ENCODE measurements at regions not wholly inside any gene's neighbourhood (a gene's known extent, or its start where the extent isn't known, plus 50 kb on each side); places are given as distances from the start of the nearest gene placed in this dataset.
"Not testable (repeated sequence)": the region's sequence is repeated elsewhere in the genome, so short reads cannot be mapped to it uniquely, and the experiment has no call there.

DNA sequence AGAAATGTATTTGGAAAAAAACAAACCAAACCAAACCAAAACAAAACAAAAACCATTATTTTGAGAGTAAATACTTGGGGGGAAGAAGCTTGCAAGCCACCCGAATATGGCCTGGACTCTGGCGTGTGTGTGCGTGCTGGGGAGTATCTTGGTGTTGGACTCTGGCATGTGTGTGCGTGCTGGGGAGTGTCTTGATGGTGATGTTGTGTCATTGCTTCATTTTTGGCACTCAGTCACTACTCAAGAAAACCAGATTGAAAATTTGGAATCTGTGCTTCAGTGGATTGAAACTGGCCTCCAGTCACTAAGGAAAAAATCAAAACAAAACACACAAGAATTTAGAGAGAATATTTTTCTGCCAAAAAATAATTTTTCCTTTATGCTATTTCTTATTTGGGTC is 76.1 kb downstream of the ARRDC3 start:
- Histone ChIP-seq H3K9me3 (no peaks in the 10 kb centered on the region), H3K4me3 (no peak overlapping the region), H3K36me3 (ENCODE audit: low read depth, missing control alignments) (no peaks in the 10 kb centered on the region), H3K27me3 (no peaks in the 10 kb centered on the region), H3K27ac (no peak overlapping the region), H3K4me1 (no peaks in the 10 kb centered on the region)
- intact Hi-C loops (cut with DNase I; ENCODE audit: low total_unique reads): no loop called here
- TF ChIP-seq POLR2A (IDR thresholded peaks at IDR 0.05) (no peak), CTCF (IDR thresholded peaks at IDR 0.05) (no peak)
- DNase-seq: no peak
- WGBS, 2 donors: 71 to 73% methylated on average over 4 of the region's 4 CpGs

DNA sequence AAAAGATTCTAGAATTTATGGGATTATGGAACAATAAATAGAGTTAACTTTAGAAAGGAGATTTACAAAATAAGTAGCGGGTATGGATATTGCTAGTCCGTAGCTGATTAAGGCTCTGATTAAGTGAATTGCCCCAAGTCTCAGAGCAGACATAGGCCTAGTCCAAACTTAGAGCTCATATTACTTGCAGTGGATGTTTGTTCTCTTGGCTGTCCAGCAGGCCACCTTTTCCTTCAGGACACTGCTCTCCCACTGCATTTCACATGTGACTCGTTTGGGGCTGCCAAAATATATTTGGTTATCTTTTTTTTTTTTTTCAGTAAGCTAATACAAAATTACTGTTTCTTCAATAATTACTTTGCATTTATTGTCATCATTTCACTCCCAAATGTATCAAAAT is 76.6 kb downstream of the ARRDC3 start:
- H3K9me3 ChIP-seq: no peaks in the 10 kb centered on the region
- intact Hi-C loops (cut with DNase I; ENCODE audit: low total_unique reads): no loop called here
- H3K27ac ChIP-seq: no peak overlapping the region
- no peak overlapping the region for H3K4me3 ChIP-seq
- TF ChIP-seq CTCF (IDR thresholded peaks at IDR 0.05) (no peak), POLR2A (IDR thresholded peaks at IDR 0.05) (no peak)
- H3K4me1 ChIP-seq: no peaks in the 10 kb centered on the region
- 74 to 77% methylated on average over 3 of the region's 3 CpGs for WGBS, 2 donors
- H3K36me3 ChIP-seq (ENCODE audit: low read depth, missing control alignments): no peaks in the 10 kb centered on the region
- no peaks in the 10 kb centered on the region for H3K27me3 ChIP-seq
- no peak for DNase-seq

DNA sequence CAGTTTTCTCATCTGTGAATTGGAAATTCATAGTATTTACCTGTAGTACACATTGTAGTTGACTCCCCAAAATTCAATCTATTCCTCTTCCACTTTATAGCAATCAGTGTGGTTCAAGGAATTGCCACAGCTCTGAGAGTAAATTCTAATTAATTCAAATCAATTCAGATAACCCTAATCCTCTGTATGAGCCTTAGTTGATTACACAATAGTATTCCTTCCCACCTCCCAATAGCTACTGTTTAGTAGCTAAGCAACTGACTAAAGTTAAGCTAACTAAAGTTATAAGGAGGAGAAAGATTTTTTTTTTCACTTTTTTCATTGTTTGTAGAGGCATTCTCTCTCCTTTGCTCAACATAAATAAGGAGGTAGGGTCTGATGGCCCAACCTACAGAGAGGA is 77.5 kb downstream of the ARRDC3 start:
- Histone ChIP-seq H3K27ac (no peak overlapping the region), H3K27me3 (no peaks in the 10 kb centered on the region), H3K4me3 (no peak overlapping the region), H3K9me3 (no peaks in the 10 kb centered on the region), H3K4me1 (no peaks in the 10 kb centered on the region), H3K36me3 (ENCODE audit: low read depth, missing control alignments) (no peaks in the 10 kb centered on the region)
- TF ChIP-seq POLR2A (IDR thresholded peaks at IDR 0.05): no peak
- DNase-seq: no peak
- intact Hi-C loops (cut with DNase I; ENCODE audit: low total_unique reads): no loop called here

DNA sequence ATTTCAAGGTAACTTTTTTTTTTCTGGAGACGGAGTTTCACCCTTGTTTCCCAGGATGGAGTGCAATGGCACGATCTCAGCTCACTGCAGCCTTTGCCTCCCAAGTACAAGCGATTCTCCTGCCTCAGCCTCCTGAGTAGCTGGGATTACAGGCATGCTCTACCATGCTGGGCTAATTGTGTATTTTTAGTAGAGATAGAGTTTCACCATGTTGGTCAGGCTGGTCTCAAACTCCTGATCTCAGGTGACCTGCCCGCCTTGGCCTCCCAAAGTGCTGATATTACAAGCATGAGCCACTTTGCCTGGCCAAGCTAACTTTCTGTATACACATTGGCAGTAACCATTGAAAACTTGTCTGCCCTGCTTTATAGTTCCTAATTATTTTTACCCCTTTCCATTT is 79.1 kb downstream of the ARRDC3 start:
- H3K4me1 ChIP-seq; H3K4me3 ChIP-seq; H3K9me3 ChIP-seq; intact Hi-C loops (cut with DNase I; ENCODE audit: low total_unique reads); H3K27me3 ChIP-seq; H3K36me3 ChIP-seq (ENCODE audit: low read depth, missing control alignments); DNase-seq; H3K27ac ChIP-seq: not testable (repeated sequence)
- WGBS, 2 donors: 86 to 97% methylated on average over 4 of the region's 4 CpGs

DNA sequence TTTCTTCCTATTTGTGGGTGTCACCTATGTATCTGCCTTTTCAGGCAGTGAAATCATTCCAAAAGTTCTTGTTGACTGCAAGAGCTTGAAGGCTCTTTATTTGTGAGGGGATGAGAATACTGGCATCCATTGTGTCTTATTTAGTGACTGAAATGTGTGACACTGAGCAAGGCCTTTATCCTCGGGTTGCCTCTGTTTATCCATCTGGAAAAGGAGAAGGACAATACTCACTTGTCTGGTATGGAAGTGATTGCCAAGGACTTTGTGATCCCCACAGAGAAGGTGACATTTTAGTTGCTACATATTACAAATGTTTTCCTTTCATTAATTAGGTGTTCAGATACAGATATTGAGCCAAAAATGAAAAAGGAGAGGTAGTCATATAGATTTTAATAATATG is 80.2 kb downstream of the ARRDC3 start:
- 48 to 82% methylated on average over 1 of the region's 1 CpG for WGBS, 2 donors
- no peaks in the 10 kb centered on the region for H3K9me3 ChIP-seq
- no peaks in the 10 kb centered on the region for H3K4me1 ChIP-seq
- no peak for TF ChIP-seq POLR2A (IDR thresholded peaks at IDR 0.05)
- no peak for TF ChIP-seq CTCF (IDR thresholded peaks at IDR 0.05)
- H3K27me3 ChIP-seq: no peaks in the 10 kb centered on the region
- no peak overlapping the region for H3K4me3 ChIP-seq
- DNase-seq: no peak
- no peaks in the 10 kb centered on the region for H3K36me3 ChIP-seq (ENCODE audit: low read depth, missing control alignments)
- intact Hi-C loops (cut with DNase I; ENCODE audit: low total_unique reads): no loop called here
- no peak overlapping the region for H3K27ac ChIP-seq

DNA sequence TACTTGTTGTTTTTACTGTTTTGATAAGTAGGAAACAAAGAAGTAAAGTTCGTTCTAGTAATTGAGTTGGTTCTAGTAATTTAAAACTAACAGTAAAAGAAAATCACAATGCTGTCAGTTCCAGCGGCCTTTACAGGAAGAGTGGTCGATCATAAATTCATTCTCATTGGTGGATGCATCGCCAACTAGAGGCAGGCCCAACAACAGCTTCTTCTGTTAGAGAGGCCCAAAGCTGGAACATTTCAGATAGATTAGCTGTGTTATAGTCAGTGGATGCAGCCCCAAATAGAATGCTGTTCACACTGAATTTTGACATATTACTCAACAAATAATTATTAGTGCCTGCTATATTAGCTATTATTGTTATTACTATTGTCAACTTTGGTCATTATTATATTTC is 80.8 kb downstream of the ARRDC3 start:
- Histone ChIP-seq H3K36me3 (ENCODE audit: low read depth, missing control alignments) (no peaks in the 10 kb centered on the region), H3K27ac (no peak overlapping the region), H3K27me3 (no peaks in the 10 kb centered on the region), H3K4me3 (no peak overlapping the region), H3K9me3 (no peaks in the 10 kb centered on the region), H3K4me1 (no peaks in the 10 kb centered on the region)
- DNase-seq: no peak
- no peak for TF ChIP-seq CTCF (IDR thresholded peaks at IDR 0.05)
- TF ChIP-seq POLR2A (IDR thresholded peaks at IDR 0.05): no peak
- intact Hi-C loops (cut with DNase I; ENCODE audit: low total_unique reads): no loop called here
- 84 to 93% methylated on average over 4 of the region's 4 CpGs for WGBS, 2 donors
